ENCODE measurements at regions not wholly inside any gene's neighbourhood (a gene's known extent, or its start where the extent isn't known, plus 50 kb on each side); places are given as distances from the start of the nearest gene placed in this dataset.

DNA sequence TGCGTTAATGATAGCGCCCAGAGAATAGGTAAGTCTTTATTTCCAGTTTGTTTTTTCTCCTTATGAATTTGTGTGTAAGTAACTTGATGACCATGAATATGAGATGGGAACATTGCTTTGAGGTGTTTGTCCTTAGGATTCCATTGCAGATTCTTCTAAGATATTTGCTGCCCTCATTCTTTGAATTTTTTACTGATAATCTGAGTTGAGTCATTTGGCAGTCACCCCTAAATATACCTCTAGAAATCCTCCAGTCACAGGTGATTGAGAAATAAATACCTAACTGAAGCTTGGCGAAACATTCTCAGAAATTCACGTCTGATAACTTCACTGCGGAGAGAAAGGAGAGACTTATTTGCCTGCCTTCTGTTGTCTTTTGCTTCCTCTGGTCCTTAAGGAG, 345.5 kb downstream of the SQOR start:
- H3K4me1 ChIP-seq (ENCODE audit: control insufficient read depth, insufficient read depth, low read length, poor library complexity, severe bottlenecking) = no peaks in the 10 kb centered on the region

DNA sequence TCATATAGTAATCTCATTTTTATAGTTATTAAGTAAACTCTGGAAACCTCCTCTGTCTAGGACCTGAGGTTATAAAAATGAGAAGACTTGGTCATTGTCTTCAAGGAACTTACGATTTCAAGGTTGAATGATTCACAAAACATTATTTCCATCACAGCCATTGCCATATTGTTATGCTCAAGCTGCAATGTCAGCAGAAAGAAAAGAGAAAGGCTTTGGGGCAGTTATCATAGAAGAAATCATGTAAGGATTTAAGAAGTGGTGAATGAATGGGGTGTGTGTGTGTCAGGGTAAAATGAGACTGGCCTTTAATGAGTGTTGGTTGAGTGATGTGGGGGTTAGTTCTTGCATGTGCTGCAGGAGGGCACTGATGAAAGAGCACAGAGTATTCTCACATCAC, 346.8 kb downstream of the SQOR start:
- DNase-seq = no peak
- Histone ChIP-seq H3K27me3 (replicated peaks; ENCODE audit: control insufficient read depth, insufficient read depth, low read length, poor library complexity, severe bottlenecking) (no peaks in the 10 kb centered on the region), H3K36me3 (ENCODE audit: control insufficient read depth, insufficient read depth, low read length) (no peaks in the 10 kb centered on the region), H3K27ac (ENCODE audit: insufficient read depth, low read length, poor library complexity, severe bottlenecking) (no peak overlapping the region), H3K4me1 (ENCODE audit: control insufficient read depth, insufficient read depth, low read length, poor library complexity, severe bottlenecking) (no peaks in the 10 kb centered on the region), H3K4me3 (ENCODE audit: insufficient read depth, low read depth, low read length, poor library complexity, severe bottlenecking) (no peak overlapping the region), H3K9me3 (ENCODE audit: control insufficient read depth, low read length) (no peaks in the 10 kb centered on the region)

More for the DNA sequence above, 345.5 kb downstream of the SQOR start:
- Histone ChIP-seq H3K9me3 (ENCODE audit: control insufficient read depth, low read length) (no peaks in the 10 kb centered on the region), H3K4me3 (ENCODE audit: insufficient read depth, low read depth, low read length, poor library complexity, severe bottlenecking) (no peak overlapping the region), H3K36me3 (ENCODE audit: control insufficient read depth, insufficient read depth, low read length) (no peaks in the 10 kb centered on the region), H3K27me3 (replicated peaks; ENCODE audit: control insufficient read depth, insufficient read depth, low read length, poor library complexity, severe bottlenecking) (no peaks in the 10 kb centered on the region), H3K27ac (ENCODE audit: insufficient read depth, low read length, poor library complexity, severe bottlenecking) (no peak overlapping the region)
- DNase-seq = no peak

DNA sequence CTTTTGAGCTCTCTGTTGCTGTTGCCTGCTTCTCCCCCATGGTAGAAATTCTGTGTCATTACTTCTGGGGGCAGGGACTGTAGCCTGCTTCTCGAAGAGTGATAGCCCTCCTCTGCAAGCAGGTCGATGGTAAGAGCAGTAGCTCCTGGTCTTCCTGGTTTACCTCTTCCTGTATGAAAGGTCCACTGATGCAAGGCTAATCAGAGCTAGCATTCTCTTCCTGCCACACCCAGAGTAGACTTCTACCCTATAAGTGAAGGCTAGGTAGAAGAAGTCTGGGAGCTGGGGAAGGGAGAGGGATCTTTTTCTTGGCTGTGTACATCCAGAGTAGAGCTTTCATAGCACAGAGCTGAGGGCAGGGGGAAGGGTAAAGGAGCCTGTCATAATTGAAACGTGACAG, 357.0 kb downstream of the SQOR start:
- Histone ChIP-seq H3K36me3 (ENCODE audit: control insufficient read depth, insufficient read depth, low read length) (no peaks in the 10 kb centered on the region), H3K27ac (ENCODE audit: insufficient read depth, low read length, poor library complexity, severe bottlenecking) (no peak overlapping the region), H3K4me3 (ENCODE audit: insufficient read depth, low read depth, low read length, poor library complexity, severe bottlenecking) (no peak overlapping the region), H3K4me1 (ENCODE audit: control insufficient read depth, insufficient read depth, low read length, poor library complexity, severe bottlenecking) (no peaks in the 10 kb centered on the region), H3K9me3 (ENCODE audit: control insufficient read depth, low read length) (no peaks in the 10 kb centered on the region), H3K27me3 (replicated peaks; ENCODE audit: control insufficient read depth, insufficient read depth, low read length, poor library complexity, severe bottlenecking) (no peaks in the 10 kb centered on the region)
- DNase-seq = no peak

DNA sequence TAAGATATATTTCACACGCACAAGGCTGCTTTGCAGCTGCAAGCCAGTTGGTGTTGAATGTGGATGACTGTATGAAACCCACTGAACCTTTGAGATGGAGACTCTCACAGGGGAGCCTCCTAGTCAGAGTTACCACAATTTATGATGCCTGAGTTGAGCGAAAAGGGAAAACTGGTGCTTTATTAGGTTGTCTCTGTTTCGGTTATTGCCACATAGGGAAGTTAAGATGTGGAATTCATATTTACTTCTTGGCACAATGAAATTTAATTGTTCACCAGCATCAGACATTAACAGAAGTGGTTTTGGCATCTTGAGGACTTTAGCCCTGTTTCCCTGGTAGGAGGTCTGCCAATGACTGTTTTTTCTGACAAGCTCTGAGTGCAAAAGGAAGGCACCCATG, 358.2 kb downstream of the SQOR start:
- H3K4me3 ChIP-seq (ENCODE audit: insufficient read depth, low read depth, low read length, poor library complexity, severe bottlenecking) = no peak overlapping the region
- H3K27me3 ChIP-seq (replicated peaks; ENCODE audit: control insufficient read depth, insufficient read depth, low read length, poor library complexity, severe bottlenecking) = no peaks in the 10 kb centered on the region
- no peaks in the 10 kb centered on the region for H3K9me3 ChIP-seq (ENCODE audit: control insufficient read depth, low read length)
- H3K4me1 ChIP-seq (ENCODE audit: control insufficient read depth, insufficient read depth, low read length, poor library complexity, severe bottlenecking) = no peaks in the 10 kb centered on the region
- no peak for DNase-seq
- H3K36me3 ChIP-seq (ENCODE audit: control insufficient read depth, insufficient read depth, low read length) = no peaks in the 10 kb centered on the region
- H3K27ac ChIP-seq (ENCODE audit: insufficient read depth, low read length, poor library complexity, severe bottlenecking) = no peak overlapping the region

DNA sequence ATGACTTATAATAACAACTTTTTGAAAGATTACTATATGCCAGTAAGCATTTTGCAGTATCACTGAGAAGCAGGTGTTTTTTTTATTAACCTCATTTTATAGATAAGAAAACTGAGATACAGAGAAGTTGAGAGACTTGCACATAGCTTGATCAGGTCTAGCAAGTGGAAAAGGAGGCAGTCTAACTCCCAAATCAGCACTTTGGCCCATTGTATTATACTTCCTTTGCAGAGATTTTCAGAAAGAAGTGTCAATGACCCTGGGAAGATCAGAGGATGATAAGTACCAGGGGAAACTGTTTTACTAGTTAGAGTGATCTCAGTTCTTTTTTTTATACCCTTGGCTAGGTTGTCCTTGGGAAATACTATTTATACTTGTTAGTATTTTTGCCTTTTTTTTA, 358.7 kb downstream of the SQOR start:
- no peak overlapping the region for H3K4me3 ChIP-seq (ENCODE audit: insufficient read depth, low read depth, low read length, poor library complexity, severe bottlenecking)
- H3K9me3 ChIP-seq (ENCODE audit: control insufficient read depth, low read length) = no peaks in the 10 kb centered on the region
- no peaks in the 10 kb centered on the region for H3K27me3 ChIP-seq (replicated peaks; ENCODE audit: control insufficient read depth, insufficient read depth, low read length, poor library complexity, severe bottlenecking)
- no peaks in the 10 kb centered on the region for H3K36me3 ChIP-seq (ENCODE audit: control insufficient read depth, insufficient read depth, low read length)
- H3K27ac ChIP-seq (ENCODE audit: insufficient read depth, low read length, poor library complexity, severe bottlenecking) = no peak overlapping the region
- DNase-seq = no peak
- H3K4me1 ChIP-seq (ENCODE audit: control insufficient read depth, insufficient read depth, low read length, poor library complexity, severe bottlenecking) = no peaks in the 10 kb centered on the region

DNA sequence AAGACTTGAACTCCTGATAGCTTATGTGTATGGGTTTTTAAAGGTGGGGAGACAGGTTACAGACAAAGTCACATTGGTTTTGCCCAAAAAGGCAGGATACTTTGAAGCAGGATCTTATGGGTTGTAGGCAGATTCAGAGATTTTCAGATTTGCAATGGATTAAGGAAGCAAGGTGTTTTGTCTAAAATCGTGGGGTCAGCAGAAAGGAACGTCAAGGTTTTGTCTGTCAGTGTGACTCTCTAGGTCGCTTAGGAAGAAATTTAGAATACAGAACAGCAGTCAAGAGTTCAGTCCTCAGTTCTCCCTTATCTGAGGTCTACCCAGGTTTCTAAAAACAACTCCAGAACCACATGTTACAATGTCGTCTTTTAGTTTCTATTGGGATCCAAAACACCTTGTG, 361.0 kb downstream of the SQOR start:
- H3K4me3 ChIP-seq (ENCODE audit: insufficient read depth, low read depth, low read length, poor library complexity, severe bottlenecking) = no peak overlapping the region
- no peaks in the 10 kb centered on the region for H3K9me3 ChIP-seq (ENCODE audit: control insufficient read depth, low read length)
- H3K4me1 ChIP-seq (ENCODE audit: control insufficient read depth, insufficient read depth, low read length, poor library complexity, severe bottlenecking) = no peaks in the 10 kb centered on the region
- no peaks in the 10 kb centered on the region for H3K36me3 ChIP-seq (ENCODE audit: control insufficient read depth, insufficient read depth, low read length)
- H3K27me3 ChIP-seq (replicated peaks; ENCODE audit: control insufficient read depth, insufficient read depth, low read length, poor library complexity, severe bottlenecking) = no peaks in the 10 kb centered on the region
- DNase-seq = no peak
- no peak overlapping the region for H3K27ac ChIP-seq (ENCODE audit: insufficient read depth, low read length, poor library complexity, severe bottlenecking)

DNA sequence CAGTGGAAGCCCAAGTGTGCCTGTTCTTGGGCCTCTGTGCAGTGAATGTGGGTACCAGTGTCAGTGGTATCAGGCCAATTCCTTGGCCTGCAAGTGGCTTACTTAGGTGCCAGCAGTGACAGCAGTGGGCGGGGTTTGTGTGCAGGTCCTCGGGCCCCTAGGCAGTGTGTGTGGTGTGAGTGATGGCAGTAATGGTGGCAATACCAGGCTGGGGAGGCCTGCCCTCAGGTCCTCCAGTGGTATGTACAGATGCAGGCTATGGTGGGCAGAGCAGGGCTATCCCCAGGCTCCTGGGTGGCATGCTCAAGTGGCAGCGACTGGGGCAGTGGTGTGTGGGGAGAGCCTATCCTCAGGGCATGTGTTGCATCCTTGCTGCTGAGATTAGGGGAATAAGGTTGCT, 379.7 kb downstream of the SQOR start:
- H3K4me1 ChIP-seq (ENCODE audit: control insufficient read depth, insufficient read depth, low read length, poor library complexity, severe bottlenecking) = no peaks in the 10 kb centered on the region
- no peak for DNase-seq
- no peaks in the 10 kb centered on the region for H3K9me3 ChIP-seq (ENCODE audit: control insufficient read depth, low read length)
- no peak overlapping the region for H3K27ac ChIP-seq (ENCODE audit: insufficient read depth, low read length, poor library complexity, severe bottlenecking)
- no peaks in the 10 kb centered on the region for H3K36me3 ChIP-seq (ENCODE audit: control insufficient read depth, insufficient read depth, low read length)
- H3K27me3 ChIP-seq (replicated peaks; ENCODE audit: control insufficient read depth, insufficient read depth, low read length, poor library complexity, severe bottlenecking) = no peaks in the 10 kb centered on the region
- no peak overlapping the region for H3K4me3 ChIP-seq (ENCODE audit: insufficient read depth, low read depth, low read length, poor library complexity, severe bottlenecking)

DNA sequence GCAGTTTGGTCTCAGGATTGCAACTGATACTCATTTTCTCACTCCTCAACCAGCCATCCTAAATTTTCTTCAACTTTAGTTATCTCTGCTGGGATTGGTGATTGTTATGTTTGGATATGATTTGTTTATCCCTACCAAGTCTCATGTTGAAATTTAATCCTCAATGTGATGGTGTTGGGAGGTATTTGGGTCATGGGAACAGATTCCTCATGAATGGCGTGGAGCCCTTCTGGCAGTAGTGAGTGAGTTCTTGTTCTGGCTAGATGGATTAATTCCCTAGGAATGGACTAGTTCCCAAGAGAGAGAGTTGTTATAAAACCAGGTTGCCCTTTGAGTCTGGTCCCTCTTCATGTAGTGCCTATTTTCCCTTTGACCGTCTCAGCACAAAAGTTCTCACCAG, 399.9 kb downstream of the SQOR start:
- Histone ChIP-seq H3K36me3 (ENCODE audit: control insufficient read depth, insufficient read depth, low read length) (no peaks in the 10 kb centered on the region), H3K4me3 (ENCODE audit: insufficient read depth, low read depth, low read length, poor library complexity, severe bottlenecking) (no peak overlapping the region), H3K9me3 (ENCODE audit: control insufficient read depth, low read length) (no peaks in the 10 kb centered on the region), H3K4me1 (ENCODE audit: control insufficient read depth, insufficient read depth, low read length, poor library complexity, severe bottlenecking) (no peaks in the 10 kb centered on the region), H3K27ac (ENCODE audit: insufficient read depth, low read length, poor library complexity, severe bottlenecking) (no peak overlapping the region), H3K27me3 (replicated peaks; ENCODE audit: control insufficient read depth, insufficient read depth, low read length, poor library complexity, severe bottlenecking) (no peaks in the 10 kb centered on the region)
- no peak for DNase-seq

DNA sequence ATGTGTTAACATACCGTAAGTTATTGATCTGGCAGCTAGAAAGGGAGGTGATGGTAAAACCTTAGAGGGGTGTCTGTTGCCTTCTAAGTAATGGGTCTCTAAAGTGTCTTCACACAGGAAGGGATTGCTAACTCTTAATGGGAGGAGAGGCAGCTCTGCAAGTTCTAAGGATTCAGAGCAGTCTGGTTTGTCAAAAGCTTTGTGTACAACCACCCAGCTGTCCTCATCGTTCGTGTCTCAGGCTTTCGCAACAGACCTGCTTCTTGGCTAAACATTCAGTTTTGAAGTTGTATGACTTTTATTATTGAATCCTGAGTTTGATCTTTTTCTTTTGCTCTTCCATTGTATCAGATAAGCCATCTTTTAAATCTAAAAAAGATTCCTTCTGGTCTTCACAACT, 404.9 kb downstream of the SQOR start:
- Histone ChIP-seq H3K36me3 (ENCODE audit: control insufficient read depth, insufficient read depth, low read length) (no peaks in the 10 kb centered on the region), H3K27ac (ENCODE audit: insufficient read depth, low read length, poor library complexity, severe bottlenecking) (no peak overlapping the region), H3K27me3 (replicated peaks; ENCODE audit: control insufficient read depth, insufficient read depth, low read length, poor library complexity, severe bottlenecking) (no peaks in the 10 kb centered on the region), H3K9me3 (ENCODE audit: control insufficient read depth, low read length) (no peaks in the 10 kb centered on the region), H3K4me1 (ENCODE audit: control insufficient read depth, insufficient read depth, low read length, poor library complexity, severe bottlenecking) (no peaks in the 10 kb centered on the region), H3K4me3 (ENCODE audit: insufficient read depth, low read depth, low read length, poor library complexity, severe bottlenecking) (no peak overlapping the region)
- DNase-seq = no peak

DNA sequence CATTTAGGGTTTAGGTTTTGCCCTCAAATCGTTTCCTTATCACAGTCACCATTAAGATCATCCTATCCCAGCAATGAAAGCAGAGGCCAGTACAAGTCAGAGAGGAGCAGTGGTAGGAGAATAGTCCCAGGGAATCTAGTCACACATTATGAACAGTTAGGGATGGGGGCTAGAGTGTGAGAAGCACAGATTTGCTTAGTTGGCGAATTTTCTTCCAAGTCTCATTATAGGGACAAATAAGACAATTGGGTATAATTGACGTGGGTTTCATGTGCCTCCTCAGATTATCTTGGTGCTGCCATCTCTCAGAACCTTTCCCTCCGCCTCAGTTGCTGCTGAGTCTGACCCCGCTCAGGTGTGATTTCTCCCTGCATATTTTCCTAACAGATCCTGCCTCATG, 407.1 kb downstream of the SQOR start:
- Histone ChIP-seq H3K9me3 (ENCODE audit: control insufficient read depth, low read length) (no peaks in the 10 kb centered on the region), H3K27me3 (replicated peaks; ENCODE audit: control insufficient read depth, insufficient read depth, low read length, poor library complexity, severe bottlenecking) (no peaks in the 10 kb centered on the region), H3K4me3 (ENCODE audit: insufficient read depth, low read depth, low read length, poor library complexity, severe bottlenecking) (no peak overlapping the region), H3K27ac (ENCODE audit: insufficient read depth, low read length, poor library complexity, severe bottlenecking) (no peak overlapping the region), H3K36me3 (ENCODE audit: control insufficient read depth, insufficient read depth, low read length) (no peaks in the 10 kb centered on the region), H3K4me1 (ENCODE audit: control insufficient read depth, insufficient read depth, low read length, poor library complexity, severe bottlenecking) (no peaks in the 10 kb centered on the region)
- DNase-seq = no peak
